Mucosa of rectum (tissue), 2 donors: ENCODE measurements at regions not wholly inside any gene's neighbourhood (a gene's known extent, or its start where the extent isn't known, plus 50 kb on each side); places are given as distances from the start of the nearest gene placed in this dataset.

Experiments
- H3K27ac ChIP-seq, 2 donors: one replicate each; pipeline ENCODE4 v1.7.0; 2013; ENCODE audit warnings: inconsistent platforms in 2 of 2, low read depth in 2 of 2, low read length in 2 of 2
- H3K27me3 ChIP-seq, 2 donors: one replicate each; pipeline ENCODE4 v1.7.0; 2013; ENCODE audit warnings: low read length in 2 of 2; ENCODE audit not compliant: control insufficient read depth in 2 of 2, insufficient read depth in 2 of 2
- H3K36me3 ChIP-seq, 2 donors: one replicate each; pipeline ENCODE4 v1.7.0; 2013; ENCODE audit warnings: low read length in 2 of 2; ENCODE audit not compliant: control insufficient read depth in 2 of 2, insufficient read depth in 2 of 2
- H3K4me1 ChIP-seq, 2 donors: one replicate each; pipeline ENCODE4 v1.7.0; 2013; ENCODE audit warnings: low read length in 2 of 2, mild to moderate bottlenecking in 1 of 2; ENCODE audit not compliant: control insufficient read depth in 2 of 2, insufficient read depth in 2 of 2
- H3K4me3 ChIP-seq, 2 donors: one replicate each; pipeline ENCODE4 v1.7.0; 2013; ENCODE audit warnings: low read length in 2 of 2
- H3K9ac ChIP-seq, 2 donors: one replicate each; pipeline ENCODE4 v1.7.0; 2013; ENCODE audit warnings: low read length in 2 of 2, low read depth in 1 of 2, mild to moderate bottlenecking in 1 of 2
- H3K9me3 ChIP-seq, 2 donors: one replicate each; pipeline ENCODE4 v1.7.0; 2013; ENCODE audit warnings: low read length in 2 of 2; ENCODE audit not compliant: control insufficient read depth in 2 of 2
- donor health status: healthy.
- donor health status: Normal muscosa, but diverticular disease.

DNA sequence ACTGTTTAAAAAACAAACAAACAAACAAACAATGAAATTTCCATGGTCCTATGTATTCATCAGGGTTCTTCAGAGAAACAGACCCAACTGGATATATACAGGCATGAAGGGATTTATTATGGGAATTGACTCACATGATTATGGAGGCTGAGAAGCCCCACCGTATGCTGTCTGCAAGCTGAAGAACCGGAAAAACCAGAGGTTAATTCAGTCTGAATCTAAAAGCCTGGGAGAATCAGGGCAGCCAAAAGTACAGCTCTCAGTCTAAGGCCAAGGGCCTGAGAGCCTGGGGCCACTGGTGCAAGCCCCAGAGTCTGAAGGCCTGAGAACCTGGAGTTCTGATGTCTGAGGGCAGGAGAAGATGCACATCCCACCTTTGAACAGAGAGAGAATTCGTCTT lies 163.5 kb downstream of the MDFIC start:
- no peaks in the 10 kb centered on the region for H3K27me3 ChIP-seq
- no peak overlapping the region for H3K4me3 ChIP-seq
- H3K36me3 ChIP-seq: no peaks in the 10 kb centered on the region
- no peak overlapping the region for H3K9ac ChIP-seq
- no peaks in the 10 kb centered on the region for H3K4me1 ChIP-seq
- no peak overlapping the region for H3K27ac ChIP-seq
- H3K9me3 ChIP-seq: no peaks in the 10 kb centered on the region

GRCh38 chr7:115083935-115084334 lies 162.0 kb downstream of the MDFIC start:
- Histone ChIP-seq H3K36me3 (no peaks in the 10 kb centered on the region), H3K4me3 (no peak overlapping the region), H3K4me1 (no peaks in the 10 kb centered on the region), H3K27ac (no peak overlapping the region), H3K9ac (no peak overlapping the region), H3K27me3 (no peaks in the 10 kb centered on the region), H3K9me3 (no peaks in the 10 kb centered on the region)

GRCh38 chr7:115081772-115082171 lies 159.9 kb downstream of the MDFIC start:
- H3K4me1 ChIP-seq: no peaks in the 10 kb centered on the region

GRCh38 chr7:115078851-115079250 lies 157.0 kb downstream of the MDFIC start:
- H3K36me3 ChIP-seq: no peaks in the 10 kb centered on the region
- no peak overlapping the region for H3K4me3 ChIP-seq
- H3K4me1 ChIP-seq: no peaks in the 10 kb centered on the region
- H3K9ac ChIP-seq: no peak overlapping the region
- H3K27ac ChIP-seq: no peak overlapping the region
- no peaks in the 10 kb centered on the region for H3K9me3 ChIP-seq
- no peaks in the 10 kb centered on the region for H3K27me3 ChIP-seq

More at GRCh38 chr7:115081772-115082171, 159.9 kb downstream of the MDFIC start:
- H3K4me3 ChIP-seq: no peak overlapping the region
- H3K9me3 ChIP-seq: no peaks in the 10 kb centered on the region
- H3K27ac ChIP-seq: no peak overlapping the region
- no peaks in the 10 kb centered on the region for H3K36me3 ChIP-seq
- H3K27me3 ChIP-seq: no peaks in the 10 kb centered on the region
- no peak overlapping the region for H3K9ac ChIP-seq

DNA sequence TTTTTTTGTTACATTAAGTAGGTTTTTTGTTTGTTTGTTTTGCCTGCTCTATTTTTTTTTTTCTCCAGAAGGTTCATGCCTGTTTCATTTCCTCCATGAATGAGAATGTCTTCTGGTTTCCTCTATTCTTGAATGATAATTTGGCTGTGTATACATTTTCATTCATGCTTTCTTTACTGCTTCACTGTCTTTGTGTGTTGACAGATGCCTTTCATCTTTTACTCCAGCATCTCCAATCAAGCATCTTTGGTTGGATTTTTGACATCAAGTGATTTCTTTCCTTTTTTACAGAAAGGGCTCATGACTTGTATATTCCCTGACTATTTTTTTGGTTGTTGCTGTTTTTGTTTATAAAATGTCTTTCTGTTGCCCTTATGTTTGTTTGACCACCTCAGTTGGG lies 156.5 kb downstream of the MDFIC start:
- Histone ChIP-seq H3K36me3 (no peaks in the 10 kb centered on the region), H3K9ac (no peak overlapping the region), H3K9me3 (no peaks in the 10 kb centered on the region), H3K4me3 (no peak overlapping the region), H3K27ac (no peak overlapping the region), H3K4me1 (no peaks in the 10 kb centered on the region), H3K27me3 (no peaks in the 10 kb centered on the region)

DNA sequence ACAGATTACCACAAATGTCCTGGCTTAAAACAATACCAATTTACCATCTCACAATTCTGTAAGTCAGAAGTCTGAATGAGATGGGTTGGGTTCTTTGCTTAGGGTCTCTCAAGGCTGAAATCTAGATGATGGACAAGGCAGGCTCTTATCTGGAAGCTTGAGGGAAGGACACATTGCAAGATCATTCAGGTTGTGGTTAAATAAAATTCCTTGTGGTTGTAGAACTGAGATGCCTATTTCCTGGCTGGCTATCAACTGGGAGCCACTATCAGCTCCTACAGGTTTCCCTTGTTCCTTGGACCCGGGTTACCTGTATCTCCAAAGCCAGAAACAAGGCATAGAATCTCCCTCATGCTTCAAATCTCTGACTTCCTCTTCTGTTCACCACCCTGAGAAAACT lies 148.4 kb downstream of the MDFIC start:
- H3K9me3 ChIP-seq: no peaks in the 10 kb centered on the region
- H3K27me3 ChIP-seq: no peaks in the 10 kb centered on the region
- H3K36me3 ChIP-seq: no peaks in the 10 kb centered on the region
- H3K4me1 ChIP-seq: no peaks in the 10 kb centered on the region
- no peak overlapping the region for H3K27ac ChIP-seq
- H3K4me3 ChIP-seq: no peak overlapping the region
- H3K9ac ChIP-seq: no peak overlapping the region
